NCI-H524 (cell line): ENCODE measurements at regions not wholly inside any gene's neighbourhood (a gene's known extent, or its start where the extent isn't known, plus 50 kb on each side); places are given as distances from the start of the nearest gene placed in this dataset.
"Not testable (repeated sequence)": the region's sequence is repeated elsewhere in the genome, so short reads cannot be mapped to it uniquely, and the experiment has no call there.

ENCODE experiments used
- DNase-seq, 2 experiments: peaks; one replicate each; lab custom pipeline; 2025; lab: John Stamatoyannopoulos, UW

DNA sequence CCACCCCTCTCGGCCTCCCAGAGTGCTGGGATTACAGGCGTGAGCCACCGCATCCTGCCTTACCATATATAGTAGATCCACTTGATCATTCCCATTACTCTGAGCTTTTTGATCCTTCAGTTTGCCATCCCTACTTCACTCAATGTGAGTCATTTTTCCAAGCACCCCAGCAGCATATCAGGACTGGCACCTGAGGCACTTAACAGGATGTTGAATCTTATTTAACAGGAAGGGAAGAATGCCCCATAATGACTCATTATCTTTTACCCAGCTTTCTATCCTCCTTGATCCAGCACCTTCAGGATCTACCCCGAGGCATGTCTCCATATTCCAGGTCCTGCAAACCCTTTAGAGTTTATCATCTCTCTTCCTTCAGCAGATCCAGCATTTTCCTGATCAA, 84.9 kb upstream of the CMKLR1 start:
- no peak for DNase-seq

DNA sequence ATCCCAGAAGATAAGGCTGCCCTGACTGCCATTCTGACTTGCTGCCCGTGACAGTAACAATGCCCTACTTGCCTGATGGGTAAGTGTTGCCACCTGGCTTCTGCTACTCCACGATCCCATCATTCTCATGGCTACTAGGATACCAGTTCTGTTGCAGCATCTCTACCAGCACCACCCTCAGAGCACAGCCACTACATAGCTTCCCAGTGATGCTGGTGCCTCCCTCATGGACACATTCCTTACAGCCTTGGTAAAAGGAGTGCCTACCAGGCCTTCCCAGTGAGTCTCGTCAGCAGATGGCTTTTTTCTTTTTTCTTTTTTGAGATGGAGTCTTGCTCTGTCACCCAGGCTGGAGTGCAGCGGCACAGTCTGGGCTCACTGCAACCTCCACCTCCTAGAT, 84.4 kb upstream of the CMKLR1 start:
- no peak for DNase-seq

DNA sequence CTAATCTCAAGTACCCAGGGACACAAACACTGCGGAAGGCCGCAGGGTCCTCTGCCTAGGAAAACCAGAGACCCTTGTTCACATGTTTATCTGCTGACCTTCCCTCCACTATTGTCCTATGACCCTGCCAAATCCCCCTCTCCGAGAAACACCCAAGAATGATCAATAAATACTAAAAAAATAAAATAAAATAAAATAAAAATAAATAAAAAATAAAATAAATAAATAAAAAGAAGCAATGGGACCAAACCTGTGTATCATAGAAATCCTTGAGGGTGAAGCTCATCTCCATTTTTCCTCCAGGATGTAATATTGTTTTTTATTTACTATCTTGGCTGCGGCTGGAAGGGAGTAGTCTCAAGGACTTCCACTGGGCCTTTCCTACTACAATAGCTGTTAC, 82.0 kb upstream of the CMKLR1 start:
- DNase-seq: not testable (repeated sequence)

DNA sequence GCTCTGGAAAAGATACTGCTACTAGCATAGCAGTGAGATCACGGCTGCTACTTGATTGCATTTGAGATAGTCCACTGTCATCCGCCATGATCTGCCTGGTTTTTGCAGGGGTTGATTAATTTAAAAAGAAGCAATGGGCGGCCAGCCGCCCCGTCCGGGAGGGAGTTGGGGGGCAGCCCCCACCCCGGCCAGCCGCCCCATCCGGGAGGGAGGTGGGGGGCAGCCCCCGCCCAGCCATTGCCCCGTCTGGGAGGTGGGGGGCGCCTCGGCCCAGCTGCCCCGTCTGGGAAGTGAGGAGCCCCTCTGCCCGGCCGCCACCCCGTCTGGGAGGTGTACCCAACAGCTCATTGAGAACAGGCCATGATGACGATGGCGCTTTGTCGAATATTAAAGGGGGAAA, 81.3 kb upstream of the CMKLR1 start:
- DNase-seq: not testable (repeated sequence)

DNA sequence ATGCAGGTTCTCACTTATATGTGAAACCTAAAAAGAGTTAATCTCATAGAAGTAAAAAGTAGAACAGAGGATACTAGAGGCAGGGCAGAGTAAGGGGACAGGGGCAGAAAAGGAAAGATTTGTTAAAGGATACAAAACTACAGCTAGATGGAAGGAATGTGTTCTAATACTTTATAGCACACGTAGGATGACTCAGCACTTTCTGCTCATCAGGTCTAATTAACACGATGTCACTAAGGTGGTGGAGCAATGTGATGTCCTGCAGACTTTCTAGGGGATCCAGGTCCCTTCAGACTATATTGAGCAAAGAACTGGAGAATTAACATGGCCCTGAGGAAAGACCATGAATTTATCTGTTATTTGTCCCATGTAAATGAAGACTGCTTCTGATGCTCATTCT, 80.8 kb upstream of the CMKLR1 start:
- peak in 1 of 2 experiments; percentile 19 for DNase-seq

DNA sequence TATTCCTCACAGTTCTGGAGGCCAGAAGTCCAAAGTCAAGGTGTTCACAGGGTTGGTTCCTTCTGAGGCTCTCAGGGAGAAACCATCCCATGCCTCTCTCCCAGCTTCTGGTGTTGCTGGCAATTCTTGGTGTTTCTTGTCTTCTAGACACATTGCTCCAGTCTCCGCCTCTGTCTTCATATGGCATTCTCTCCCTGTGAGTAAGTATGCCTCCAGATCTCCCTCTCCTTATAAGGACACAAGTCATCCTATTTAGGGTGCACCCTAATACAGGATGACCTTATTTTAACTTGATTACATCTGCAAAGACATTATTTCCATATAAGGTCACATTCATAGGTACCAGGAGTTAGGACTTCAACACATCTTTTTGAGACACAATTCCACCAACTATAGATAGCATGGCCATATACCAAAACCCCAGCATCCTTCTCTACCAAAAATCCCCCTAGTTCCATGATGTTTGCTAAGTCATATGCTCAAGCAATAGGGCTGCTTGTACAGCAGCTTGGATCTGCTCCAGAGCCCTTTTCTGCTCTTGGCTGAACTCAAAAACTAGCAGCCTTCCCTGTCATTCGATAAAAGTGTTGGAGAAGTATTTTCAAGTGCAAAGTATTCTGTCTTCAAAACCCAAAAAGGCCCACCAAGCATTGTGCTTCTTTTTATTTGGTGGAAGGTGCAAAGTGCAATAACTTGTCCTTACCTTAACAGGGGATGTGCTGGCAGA, 79.2 kb upstream of the CMKLR1 start:
- DNase-seq: no peak

DNA sequence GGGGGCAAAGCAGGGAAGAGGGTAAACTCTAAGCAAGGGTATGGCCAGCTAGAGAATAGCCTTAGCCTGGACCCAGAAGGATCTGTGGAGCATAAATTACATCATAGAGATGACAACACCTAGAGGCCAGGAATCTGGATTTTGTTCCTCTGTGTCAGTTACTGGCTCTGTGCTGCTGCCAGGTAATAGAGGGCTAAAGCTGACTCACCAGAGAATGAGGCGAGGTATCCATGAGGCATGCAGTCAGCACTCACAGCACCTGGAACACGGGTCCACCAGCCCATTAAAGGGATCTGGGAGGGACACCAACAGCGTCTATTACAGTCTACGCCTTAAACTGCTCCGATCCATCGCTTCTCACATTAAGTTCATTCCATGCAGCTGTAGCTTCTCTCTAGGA, 74.9 kb upstream of the CMKLR1 start:
- DNase-seq: no peak

DNA sequence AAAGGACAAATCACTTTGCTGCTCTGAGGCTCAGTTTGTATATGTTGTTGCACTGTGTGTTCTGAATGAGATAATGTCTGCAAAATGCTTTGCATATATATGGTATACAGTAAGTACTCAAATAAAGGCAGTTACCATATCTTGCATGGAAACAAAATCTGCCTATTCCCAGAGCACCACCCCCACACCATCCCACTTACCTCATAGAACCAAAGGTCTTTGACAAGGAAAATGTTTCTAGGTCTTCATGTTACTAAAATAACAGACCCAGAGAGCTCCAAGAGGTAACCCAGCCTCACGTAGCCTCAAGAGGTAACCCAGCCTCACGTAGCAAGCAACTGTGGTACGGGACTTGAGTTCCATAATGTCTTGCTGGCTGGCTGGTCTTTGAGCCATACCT, 71.6 kb upstream of the CMKLR1 start:
- no peak for DNase-seq

DNA sequence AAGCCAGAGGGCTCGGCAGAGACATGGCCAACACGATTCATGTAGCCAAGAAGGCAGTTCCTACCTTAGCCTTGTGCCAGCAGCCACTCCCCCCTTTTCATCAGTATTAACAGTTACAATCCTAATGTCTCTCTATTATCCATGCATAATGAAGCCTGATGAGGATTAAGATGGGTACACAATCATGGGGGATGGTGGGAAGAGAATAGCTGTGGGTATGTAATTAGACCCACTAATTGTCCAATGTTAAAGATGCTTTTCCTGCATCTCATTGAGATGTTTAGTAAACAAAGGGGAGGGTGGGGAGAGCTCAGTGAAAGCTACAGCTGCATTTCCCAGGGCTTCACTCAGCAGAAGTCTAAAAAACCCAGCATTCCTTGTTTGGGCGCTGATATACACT, 70.4 kb upstream of the CMKLR1 start:
- no peak for DNase-seq

DNA sequence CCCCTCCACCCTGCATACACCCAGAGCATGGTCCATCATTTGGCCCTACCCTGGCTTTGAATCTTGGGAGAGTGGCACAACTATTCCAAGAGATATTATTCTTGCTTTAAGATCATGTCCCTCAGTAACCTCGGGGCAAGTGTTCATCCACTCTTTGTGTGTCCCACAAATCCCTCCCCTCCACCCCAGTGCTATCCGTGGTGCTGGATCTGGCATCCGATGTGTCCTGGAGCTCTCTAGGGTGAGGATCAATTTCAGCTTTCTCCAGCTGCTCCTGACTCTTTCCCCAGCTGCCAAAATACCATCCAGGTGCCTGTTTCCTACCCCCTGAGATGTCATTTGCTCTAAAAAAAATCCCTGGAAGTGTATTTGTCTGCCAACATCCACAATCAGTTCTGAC, 64.8 kb upstream of the CMKLR1 start:
- DNase-seq: peak in 1 of 2 experiments; percentile 30

DNA sequence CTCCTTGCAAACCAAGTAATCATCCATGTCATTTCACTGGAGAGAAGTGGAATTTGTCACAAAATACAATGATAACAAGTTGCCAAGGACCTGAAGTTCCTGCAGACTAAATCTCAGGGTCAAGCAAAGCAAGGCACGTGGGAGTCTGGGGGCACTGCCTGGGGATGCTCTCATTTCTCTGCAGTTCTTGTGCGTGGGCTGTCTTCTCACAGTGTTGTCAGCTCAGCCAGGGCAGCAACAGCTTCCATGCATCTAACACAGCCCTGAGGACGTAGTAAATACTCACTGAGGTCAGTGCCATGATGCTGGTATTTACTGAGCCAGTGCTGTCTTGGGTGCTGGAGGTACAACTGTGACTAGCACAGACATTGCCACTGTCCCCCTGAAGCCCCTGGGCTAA, 62.9 kb upstream of the CMKLR1 start:
- DNase-seq: no peak

DNA sequence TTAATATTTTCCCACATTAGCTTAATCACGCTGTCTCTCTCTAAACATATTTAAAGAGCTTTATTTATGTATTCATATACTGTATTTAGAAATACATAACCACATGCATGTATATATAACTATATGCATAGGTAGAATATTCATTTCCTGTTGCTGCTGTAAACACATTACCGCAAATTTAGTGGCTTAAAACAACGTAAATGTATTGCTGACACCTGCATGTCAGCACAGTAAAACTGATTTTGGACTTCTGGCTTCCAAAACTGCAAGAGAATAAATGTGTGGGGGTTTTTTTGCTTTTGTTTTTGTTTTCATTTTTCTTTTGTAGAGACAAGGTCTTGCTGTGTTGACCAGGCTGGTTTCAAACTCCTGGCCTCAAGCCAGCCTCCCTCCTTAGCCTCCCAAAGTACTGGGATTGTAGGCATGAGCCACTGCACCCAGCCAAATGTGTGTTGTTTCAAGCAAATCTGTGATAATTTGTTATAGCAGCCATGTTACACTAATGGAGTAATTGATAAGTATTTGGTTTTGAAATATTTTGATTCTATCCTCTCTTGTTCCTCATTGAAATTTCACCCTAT, 61.9 kb upstream of the CMKLR1 start:
- DNase-seq: no peak

DNA sequence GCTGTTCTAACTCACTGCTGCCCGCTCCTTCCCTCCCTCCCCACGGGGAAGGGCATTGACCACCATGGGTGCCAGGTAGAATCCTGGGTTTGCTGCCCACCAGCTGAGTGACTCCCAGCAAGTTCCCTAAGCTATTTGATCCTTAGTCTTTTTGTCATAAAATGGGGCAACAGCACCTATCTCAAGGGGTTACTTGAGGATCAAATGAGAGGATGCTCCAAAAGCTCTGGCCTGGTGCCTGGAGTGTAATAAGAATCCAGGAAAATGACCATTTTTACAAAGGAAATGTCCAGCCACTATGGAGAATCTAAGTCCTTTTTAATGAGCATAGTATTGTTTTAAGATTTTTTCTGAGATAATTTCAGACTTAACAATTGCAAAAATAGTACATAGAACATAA, 61.4 kb upstream of the CMKLR1 start:
- no peak for DNase-seq

DNA sequence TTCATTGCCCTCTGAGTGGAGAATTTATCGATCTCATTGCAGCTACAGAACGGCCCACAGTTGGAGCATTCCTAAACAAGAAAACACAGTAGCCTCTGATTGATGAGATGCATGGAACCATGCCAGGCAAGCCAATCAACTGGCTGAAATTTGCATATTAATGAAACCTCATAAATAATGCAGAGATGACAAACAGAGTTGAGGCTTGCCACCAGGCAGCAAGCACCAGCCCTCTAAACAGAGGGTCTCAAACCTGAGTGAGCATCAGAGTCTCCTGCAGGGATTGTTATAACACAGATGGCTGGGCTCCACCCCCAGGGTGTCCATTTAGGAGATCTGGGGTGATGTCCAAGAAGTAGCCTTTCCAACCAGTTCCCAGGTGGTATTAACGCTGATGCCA, 60.9 kb upstream of the CMKLR1 start:
- DNase-seq: no peak

DNA sequence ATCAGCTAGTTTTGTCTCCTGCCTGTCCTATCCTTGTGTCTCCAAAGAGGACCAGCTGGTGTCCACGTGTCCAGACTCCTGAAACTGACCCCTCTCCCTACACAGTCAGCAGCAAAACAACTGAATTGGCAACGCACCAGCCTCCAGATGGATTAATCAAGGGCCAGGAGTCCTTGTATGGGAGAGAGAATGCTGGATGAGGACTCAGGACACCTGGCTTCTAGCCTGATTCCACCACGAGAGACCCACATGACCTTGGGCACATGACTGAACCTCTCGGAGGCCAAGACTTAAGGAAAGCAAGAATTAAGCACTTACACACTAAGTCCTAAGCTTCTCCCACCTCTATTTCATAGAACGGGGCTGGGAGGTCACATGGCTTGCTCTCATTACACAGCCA, 60.4 kb upstream of the CMKLR1 start:
- peak; percentile 91 to 94 for DNase-seq

DNA sequence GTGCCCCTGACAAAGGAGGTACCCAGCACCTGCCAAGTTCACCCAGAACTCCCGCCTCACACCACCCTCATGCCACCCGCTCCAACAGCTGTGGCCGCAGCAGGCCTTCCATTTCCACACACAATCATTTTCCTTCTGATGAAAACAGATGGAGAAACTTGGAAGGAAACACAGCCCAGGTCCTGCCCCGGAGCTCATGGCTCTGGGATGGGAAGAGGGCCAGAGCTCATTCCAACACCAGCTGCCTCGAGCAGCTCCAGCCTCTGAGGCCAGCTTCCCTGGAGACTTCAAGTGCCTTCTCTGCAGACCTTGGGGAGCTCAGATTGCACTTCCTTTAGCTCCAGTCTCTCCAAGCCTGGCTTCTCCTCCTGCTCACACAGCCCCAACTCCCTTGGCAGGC, 55.1 kb upstream of the CMKLR1 start:
- peak; percentile 94 to 99 for DNase-seq

DNA sequence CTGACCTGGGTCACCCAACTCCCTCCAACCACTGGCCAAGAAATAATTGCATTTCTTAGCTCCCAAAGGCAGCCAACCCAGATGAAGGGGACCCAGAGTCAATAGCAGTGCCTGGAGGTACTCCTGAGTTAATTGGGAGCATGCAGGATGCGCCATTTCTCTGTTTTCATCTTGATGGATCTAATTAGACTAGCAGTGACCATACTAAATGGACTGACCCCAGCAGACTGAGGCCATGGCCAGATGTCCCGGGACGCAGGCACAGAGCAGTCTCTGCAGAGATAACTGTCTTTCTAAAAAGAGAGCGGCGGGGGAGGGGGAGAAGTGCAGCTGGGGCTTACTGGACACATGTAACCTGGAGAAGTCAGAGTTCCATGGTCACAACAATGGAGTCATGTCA, 53.2 kb upstream of the CMKLR1 start:
- no peak for DNase-seq

DNA sequence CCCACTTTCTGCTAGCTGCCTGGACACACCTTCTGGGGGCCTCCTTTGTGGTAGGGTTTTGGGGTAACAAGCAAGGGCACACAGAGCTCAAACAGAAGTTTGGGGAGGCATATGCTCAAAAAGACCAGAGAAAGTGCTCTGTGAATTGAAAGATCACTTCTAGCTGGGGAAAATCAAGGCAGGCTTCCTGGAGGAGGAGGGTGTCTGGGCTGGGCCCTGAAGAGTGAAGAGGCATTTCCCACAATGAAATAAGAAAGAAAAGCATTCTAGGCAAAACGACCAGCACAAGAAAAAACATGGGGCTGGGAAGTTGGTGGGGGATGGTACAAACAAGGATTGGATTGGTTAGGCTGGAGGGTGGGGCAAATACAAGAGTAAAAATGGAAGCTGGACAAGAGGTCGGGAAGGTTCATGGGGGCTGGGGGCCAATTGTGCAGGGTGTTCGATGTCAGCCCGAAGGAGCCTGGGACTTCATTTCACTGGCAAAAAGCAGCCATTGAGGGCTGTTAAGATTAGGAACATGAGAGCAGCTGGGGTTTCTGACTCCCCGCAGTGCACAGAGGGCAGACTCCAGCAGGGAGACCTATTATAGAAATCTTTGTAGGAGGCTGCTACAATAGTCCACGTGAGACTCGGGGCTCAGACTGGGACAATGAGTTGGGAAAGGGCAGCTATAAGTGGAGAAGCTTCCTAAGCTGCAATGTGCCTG, 51.5 kb upstream of the CMKLR1 start:
- DNase-seq: peak; percentile 81 to 82

DNA sequence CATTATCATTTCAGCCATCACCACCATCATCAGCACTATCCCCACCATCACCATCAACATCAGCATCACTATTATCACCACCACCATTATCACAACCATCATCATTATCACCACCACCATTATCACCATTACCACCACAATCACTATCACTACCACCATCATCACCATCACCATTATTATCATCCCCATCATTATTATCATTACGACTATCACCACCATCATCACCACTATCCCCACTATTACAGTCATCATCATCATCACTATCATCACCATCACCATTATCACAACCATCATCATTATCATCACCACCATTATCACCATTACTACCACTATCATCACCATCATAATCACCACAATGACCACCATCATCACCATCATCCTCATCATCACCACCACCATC, 50.4 kb upstream of the CMKLR1 start:
- DNase-seq: no peak
